HEK293T (cell line): ENCODE measurements at regions not wholly inside any gene's neighbourhood (a gene's known extent, or its start where the extent isn't known, plus 50 kb on each side); places are given as distances from the start of the nearest gene placed in this dataset.

ENCODE experiments used
- CTCF ChIA-PET: fragments of 350-600 bp; formaldehyde crosslinking; extraction: SDS; loops from one replicate; lab custom pipeline; 2021; ENCODE audit warnings: antibody characterized with exemption, inconsistent platforms; lab: Yijun Ruan, JAX
- POLR2A ChIA-PET: fragments of 350-600 bp; formaldehyde crosslinking; extraction: SDS; loops from one replicate; lab custom pipeline; 2020; ENCODE audit warnings: antibody characterized with exemption, inconsistent platforms; lab: Yijun Ruan, JAX
- DNase-seq: peaks from one replicate; pipeline ENCODE4 v3.0.0; 2012; ENCODE audit warnings: mixed read lengths; ENCODE audit errors: extremely low spot score
- ARNT ChIP-seq: fragments of 450-650 bp; IDR thresholded peaks from 2 replicates; pipeline ENCODE4 v1.6.1; 2017; ENCODE audit warnings: mild to moderate bottlenecking
- BHLHE40 ChIP-seq: fragments of 450-650 bp; IDR thresholded peaks from 2 replicates; pipeline ENCODE4 v1.6.1; 2016; ENCODE audit warnings: mild to moderate bottlenecking, moderate library complexity, borderline replicate concordance
- CTBP1 ChIP-seq: fragments of 450-650 bp; IDR thresholded peaks from 2 replicates; pipeline ENCODE4 v1.6.1; 2016; ENCODE audit warnings: borderline replicate concordance
- ELF4 ChIP-seq: fragments of 450-650 bp; IDR thresholded peaks from 2 replicates; pipeline ENCODE4 v1.6.1; 2017; ENCODE audit warnings: antibody characterized with exemption
- FOXA1 ChIP-seq: fragments of 450-650 bp; IDR thresholded peaks from 2 replicates; pipeline ENCODE4 v1.6.1; 2016; ENCODE audit warnings: mild to moderate bottlenecking
- FOXK2 ChIP-seq: fragments of 450-650 bp; IDR thresholded peaks from 2 replicates; pipeline ENCODE4 v1.6.1; 2016; ENCODE audit warnings: mild to moderate bottlenecking
- FOXM1 ChIP-seq: fragments of 450-650 bp; IDR thresholded peaks from 2 replicates; pipeline ENCODE4 v1.6.1; 2017; ENCODE audit warnings: mild to moderate bottlenecking, borderline replicate concordance
- HDGF ChIP-seq: fragments of 450-650 bp; IDR thresholded peaks from 2 replicates; pipeline ENCODE4 v1.6.1; 2017; ENCODE audit warnings: antibody characterized with exemption, borderline replicate concordance
- L3MBTL2 ChIP-seq: fragments of 450-650 bp; conservative IDR thresholded peaks from 2 replicates; pipeline ENCODE4 v1.6.1; 2016; ENCODE audit warnings: mild to moderate bottlenecking
- LEF1 ChIP-seq: fragments of 450-650 bp; IDR thresholded peaks from 2 replicates; pipeline ENCODE4 v1.6.1; 2017; ENCODE audit warnings: mild to moderate bottlenecking, borderline replicate concordance
- NFRKB ChIP-seq: fragments of 450-650 bp; IDR thresholded peaks from 2 replicates; pipeline ENCODE4 v1.6.1; 2016; ENCODE audit warnings: mild to moderate bottlenecking, moderate library complexity
- PKNOX1 ChIP-seq: fragments of 450-650 bp; IDR thresholded peaks from 2 replicates; pipeline ENCODE4 v1.6.1; 2016
- SP1 ChIP-seq: fragments of 450-650 bp; IDR thresholded peaks from 2 replicates; pipeline ENCODE4 v1.6.1; 2017
- SUZ12 ChIP-seq: fragments of 450-650 bp; IDR thresholded peaks from 2 replicates; pipeline ENCODE4 v1.6.1; 2016; ENCODE audit warnings: mild to moderate bottlenecking
- TARDBP ChIP-seq: fragments of 450-650 bp; IDR thresholded peaks from 2 replicates; pipeline ENCODE4 v1.6.1; 2016
- ZNF384 ChIP-seq: fragments of 450-650 bp; IDR thresholded peaks from 2 replicates; pipeline ENCODE4 v1.6.1; 2016

GRCh38 chr5:158390577-158390976, 531.6 kb upstream of the CLINT1 start:
- no peak for DNase-seq
- TF ChIP-seq LEF1 = no peak
- TF ChIP-seq CTBP1 = no peak
- no peak for TF ChIP-seq BHLHE40
- TF ChIP-seq ELF4 = no peak
- no peak for TF ChIP-seq ARNT
- no peak for TF ChIP-seq FOXA1
- no peak for TF ChIP-seq HDGF
- no peak for TF ChIP-seq SUZ12
- no peak for TF ChIP-seq FOXM1
- TF ChIP-seq ZNF384 = no peak
- ChIA-PET POLR2A (no interaction called here), CTCF (no interaction called here)

DNA sequence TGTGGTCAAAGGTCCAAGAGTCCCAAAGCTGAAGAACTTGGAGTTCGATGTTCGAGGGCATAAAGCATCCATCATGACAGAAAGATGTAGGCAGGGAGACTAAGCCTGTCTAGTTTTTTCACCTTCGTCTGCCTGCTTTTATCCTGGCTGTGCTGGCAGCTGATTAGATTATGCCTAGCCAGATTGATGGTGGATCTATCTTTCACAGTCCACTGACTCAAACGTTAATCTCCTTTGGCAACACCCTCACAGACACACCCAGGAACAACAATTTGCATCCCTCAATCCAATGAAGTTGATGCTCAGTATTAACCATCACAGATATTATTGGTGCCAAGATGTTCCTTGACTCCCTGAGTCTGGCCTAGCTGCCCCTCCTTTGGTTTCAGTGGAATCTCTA, 530.8 kb upstream of the CLINT1 start:
- DNase-seq = no peak
- POLR2A ChIA-PET = no interaction called here
- TF ChIP-seq LEF1 = no peak
- TF ChIP-seq TARDBP = no peak
- TF ChIP-seq ARNT = no peak
- TF ChIP-seq ZNF384 = no peak
- TF ChIP-seq SUZ12 = no peak
- TF ChIP-seq FOXM1 = no peak
- no peak for TF ChIP-seq BHLHE40
- no peak for TF ChIP-seq FOXA1
- TF ChIP-seq FOXK2 = no peak
- no peak for TF ChIP-seq SP1
- no peak for TF ChIP-seq CTBP1
- TF ChIP-seq ELF4 = no peak
- CTCF ChIA-PET = no interaction called here

- TF ChIP-seq ARNT (no peak), L3MBTL2 (no peak), SP1 (no peak), FOXM1 (no peak), BHLHE40 (no peak), ZNF384 (no peak), PKNOX1 (no peak)
- CTCF ChIA-PET = interaction anchor here (1.4 kb wide), 1 partner anchor 62 kb away, joined by 4 read pairs; no protein-coding TSS in a partner anchor
- POLR2A ChIA-PET = no interaction called here
- DNase-seq = no peak
Observed at GRCh38 chr5:158388021-158388420, 529.1 kb upstream of the CLINT1 start.

- CTCF ChIA-PET = interaction anchor here (0.7 to 1.4 kb wide), 2 partner anchors 63 to 753 kb away, joined by 4 read pairs; no protein-coding TSS in a partner anchor
- DNase-seq = no peak
- TF ChIP-seq FOXM1 (no peak), ELF4 (no peak), ZNF384 (no peak), FOXA1 (no peak), ARNT (no peak), CTBP1 (no peak), SP1 (no peak), NFRKB (no peak), BHLHE40 (no peak)
- POLR2A ChIA-PET = no interaction called here
Observed at GRCh38 chr5:158387499-158387898, 528.6 kb upstream of the CLINT1 start.

DNA sequence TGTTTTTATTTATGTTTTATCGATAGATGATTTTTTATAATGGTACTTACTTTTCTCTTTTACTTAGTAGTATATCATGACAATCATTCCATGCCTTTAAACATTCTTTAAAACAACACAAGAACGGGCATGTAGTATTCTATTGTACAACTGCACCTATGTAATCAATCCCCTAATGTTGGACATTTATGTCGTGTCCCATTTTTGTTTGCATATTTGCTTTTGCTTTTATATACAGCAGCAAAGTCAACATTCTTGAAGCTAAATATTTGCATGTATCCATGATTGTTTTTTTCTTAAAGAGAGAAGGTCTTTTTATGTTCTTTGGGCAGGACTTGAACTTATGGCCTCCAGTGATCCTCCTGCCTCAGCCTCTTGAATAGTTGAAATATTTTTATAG, 527.0 kb upstream of the CLINT1 start:
- no peak for DNase-seq
- TF ChIP-seq PKNOX1 (no peak), FOXK2 (no peak)
- ChIA-PET POLR2A (no interaction called here), CTCF (no interaction called here)

DNA sequence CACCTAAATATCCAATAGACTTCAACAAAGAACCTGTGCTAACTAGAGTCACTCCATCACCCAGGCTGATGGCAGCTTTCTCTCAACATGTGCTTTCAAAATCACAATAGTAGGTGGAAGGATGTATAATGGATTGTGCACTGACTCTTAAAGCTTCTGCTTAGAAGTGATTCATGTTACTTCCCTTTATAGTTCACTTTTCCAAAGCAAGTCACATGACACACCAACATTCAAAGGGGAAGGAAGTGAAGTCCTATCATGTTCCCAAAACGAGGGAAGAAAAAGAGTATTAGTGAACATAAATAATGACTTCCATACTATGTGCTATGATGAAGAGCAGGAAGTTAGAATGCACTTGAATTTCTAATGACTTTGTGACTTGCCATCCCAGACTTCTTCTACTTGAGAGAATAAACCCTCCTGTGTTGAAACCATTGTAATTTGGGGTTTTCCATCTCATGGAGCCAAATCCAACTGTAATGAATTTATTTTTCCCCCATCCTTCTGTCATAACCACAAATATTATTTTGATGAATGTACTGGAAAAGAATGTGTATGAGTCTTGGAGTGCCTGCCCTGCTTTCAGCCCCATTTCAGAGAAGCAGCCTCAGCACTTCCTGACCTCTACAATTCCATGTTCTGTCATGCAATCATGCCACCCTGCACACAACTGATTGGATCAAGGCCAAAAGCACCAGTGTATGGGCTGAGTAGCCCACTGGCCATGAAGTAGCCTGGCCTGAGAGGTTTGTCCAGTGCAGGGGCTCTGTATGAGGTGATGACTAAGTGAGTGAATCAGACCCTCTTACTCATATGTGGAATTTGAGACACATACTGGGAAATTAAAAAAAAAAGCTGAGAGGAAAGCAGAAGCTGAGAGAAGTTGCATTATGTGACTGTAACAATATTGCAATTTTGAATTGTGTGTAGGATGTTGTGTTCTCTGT, 525.9 kb upstream of the CLINT1 start:
- POLR2A ChIA-PET = no interaction called here
- DNase-seq = no peak
- CTCF ChIA-PET = no interaction called here
- TF ChIP-seq ARNT = no peak
- TF ChIP-seq NFRKB = no peak
- TF ChIP-seq FOXA1 = no peak
- no peak for TF ChIP-seq L3MBTL2
- no peak for TF ChIP-seq SP1
- no peak for TF ChIP-seq ZNF384
- TF ChIP-seq HDGF = no peak
- TF ChIP-seq FOXK2 = no peak
- TF ChIP-seq FOXM1 = no peak
- TF ChIP-seq LEF1 = no peak
- TF ChIP-seq PKNOX1 = no peak
- TF ChIP-seq CTBP1 = no peak
- no peak for TF ChIP-seq ELF4
- TF ChIP-seq SUZ12 = no peak
- no peak for TF ChIP-seq TARDBP
- TF ChIP-seq BHLHE40 = no peak
